Pancreas (tissue), 10 donors: ENCODE measurements at regions not wholly inside any gene's neighbourhood (a gene's known extent, or its start where the extent isn't known, plus 50 kb on each side); places are given as distances from the start of the nearest gene placed in this dataset.
"Not testable (repeated sequence)": the region's sequence is repeated elsewhere in the genome, so short reads cannot be mapped to it uniquely, and the experiment has no call there.

Experiments
- ATAC-seq, 4 donors: fragments of 200-7000 bp; cut with Tn5 transposase; one replicate each; pipeline versions ENCODE4 v1.8.0 to v1.9.1; 2020; ENCODE audit warnings: mild to moderate bottlenecking in 4 of 4, moderate library complexity in 4 of 4
- DNase-seq, 6 donors: peaks; one replicate each; pipeline ENCODE4 v3.0.0-alpha.2; 2020
- FAIRE-seq: peaks from 2 replicates; lab custom pipeline; 2012; peaks lifted over from hg19 to GRCh38; lab: Jason Lieb, UNC
- H3K27ac ChIP-seq, 4 donors: fragments of 200-600 bp; sonication (generic); 1 replicate in 3 of 4; 2 replicates in 1 of 4; pipeline versions ENCODE4 v1.5.0 to v1.8.0; 2020
- H3K27me3 ChIP-seq, 4 donors: fragments of 200-600 bp; one replicate each; pipeline ENCODE4 v1.8.0; 2021
- H3K36me3 ChIP-seq, 3 donors: fragments of 200-600 bp; sonication (generic) in 1 of 3; one replicate each; pipeline versions ENCODE4 v1.5.0 to v1.8.0; 2020 to 2021
- H3K4me1 ChIP-seq, 3 donors: fragments of 200-600 bp; one replicate each; pipeline ENCODE4 v1.8.0; 2021
- H3K4me3 ChIP-seq, 4 donors: fragments of 200-600 bp; sonication (generic) in 2 of 4; one replicate each; pipeline versions ENCODE4 v1.5.0 to v1.8.0; 2020 to 2021
- H3K9me3 ChIP-seq, 4 donors: fragments of 200-600 bp; one replicate each; pipeline ENCODE4 v1.8.0; 2021
- CTCF ChIP-seq, 4 donors: fragments of 200-600 bp; sonication (generic) in 3 of 4; IDR thresholded peaks; one replicate each; pipeline versions ENCODE4 v1.5.0 to v1.8.0; 2021; ENCODE audit warnings: antibody characterized with exemption in 4 of 4
- WGBS, 2 donors: extraction: QIAGEN DNeasy Blood & Tissue Kit; methylation state at CpG; one replicate each; pipeline ENCODE4 v1.1.7; 2013; 5-methylcytosine and 5-hydroxymethylcytosine counted together
- intact Hi-C, 3 donors: fragments of 100-400 bp; cut with DNase I; formaldehyde crosslinking; loops; one replicate each; pipeline versions ENCODE4 v1.11.1 to v1.14.2; 2022
- donor health status: healthy with polysubstance abuse.
- donor health status: DM: no; HTN: no; CAD: no; lungs with moderate emphysema.
- donor health status: DM: no; HTN: no; CAD: no.
- donor health status: control.
- donor health status: control.
- donor health status: Bipolar disorder and iron deficiency.
- donor health status: DM: yes; HTN: yes; CAD: no.
- donor health status: DM: no; HTN: no; CAD: no.
- donor health status: DM: no; HTN: no; CAD: no.
- donor health status: DM: yes; HTN: yes; CAD: no.

- H3K9me3 ChIP-seq: no peaks in the 10 kb centered on the region
- WGBS, 2 donors: 44 to 50% methylated on average over 2 of the region's 2 CpGs
- intact Hi-C loops: no loop called here
These were observed 211.2 kb upstream of the AVPR1A start for GRCh38 chr12:63362166-63362565.

GRCh38 chr12:63354969-63355368 is 204.0 kb upstream of the AVPR1A start:
- Histone ChIP-seq H3K27me3 (no peaks in the 10 kb centered on the region), H3K27ac (no peak overlapping the region), H3K9me3 (no peaks in the 10 kb centered on the region), H3K4me1 (no peaks in the 10 kb centered on the region), H3K36me3 (no peaks in the 10 kb centered on the region), H3K4me3 (no peak overlapping the region)
- FAIRE-seq (no peak), ATAC-seq (no peak), DNase-seq (no peak)
- TF ChIP-seq CTCF (IDR thresholded peaks at IDR 0.05): no peak
- intact Hi-C loops: no loop called here
- 26 to 31% methylated on average over 1 of the region's 1 CpG for WGBS, 2 donors

More at GRCh38 chr12:63362166-63362565, 211.2 kb upstream of the AVPR1A start:
- Histone ChIP-seq H3K4me3 (no peak overlapping the region), H3K4me1 (no peaks in the 10 kb centered on the region), H3K27me3 (no peaks in the 10 kb centered on the region), H3K27ac (no peak overlapping the region), H3K36me3 (no peaks in the 10 kb centered on the region)
- no peak for DNase-seq
- FAIRE-seq: no peak
- no peak for ATAC-seq
- TF ChIP-seq CTCF (IDR thresholded peaks at IDR 0.05): no peak

GRCh38 chr12:63353559-63353958 is 202.6 kb upstream of the AVPR1A start:
- no peaks in the 10 kb centered on the region for H3K36me3 ChIP-seq
- no peaks in the 10 kb centered on the region for H3K27me3 ChIP-seq
- ATAC-seq (no peak), FAIRE-seq (no peak), DNase-seq (no peak)
- H3K4me1 ChIP-seq: no peaks in the 10 kb centered on the region
- no peak overlapping the region for H3K4me3 ChIP-seq
- no peak for TF ChIP-seq CTCF (IDR thresholded peaks at IDR 0.05)
- WGBS, 2 donors: 65 to 87% methylated on average over 1 of the region's 1 CpG
- H3K9me3 ChIP-seq: no peaks in the 10 kb centered on the region
- H3K27ac ChIP-seq: no peak overlapping the region
- intact Hi-C loops: no loop called here

- H3K4me3 ChIP-seq: no peak overlapping the region
- FAIRE-seq (no peak), ATAC-seq (no peak), DNase-seq (no peak)
- no peaks in the 10 kb centered on the region for H3K36me3 ChIP-seq
- TF ChIP-seq CTCF (IDR thresholded peaks at IDR 0.05): no peak
- H3K27me3 ChIP-seq: no peaks in the 10 kb centered on the region
- H3K9me3 ChIP-seq: no peaks in the 10 kb centered on the region
- no peak overlapping the region for H3K27ac ChIP-seq
- no peaks in the 10 kb centered on the region for H3K4me1 ChIP-seq
- intact Hi-C loops: no loop called here
- WGBS, 2 donors: 63 to 66% methylated on average over 3 of the region's 3 CpGs
These were observed 200.4 kb upstream of the AVPR1A start for GRCh38 chr12:63351370-63351769.

GRCh38 chr12:63348556-63348955 is 197.6 kb upstream of the AVPR1A start:
- H3K4me3 ChIP-seq: no peak overlapping the region
- DNase-seq: no peak
- no peak for FAIRE-seq
- H3K27me3 ChIP-seq: no peaks in the 10 kb centered on the region
- H3K27ac ChIP-seq: no peak overlapping the region
- no peaks in the 10 kb centered on the region for H3K36me3 ChIP-seq
- H3K4me1 ChIP-seq: no peaks in the 10 kb centered on the region
- 55 to 61% methylated on average over 3 of the region's 3 CpGs for WGBS, 2 donors
- no peak for TF ChIP-seq CTCF (IDR thresholded peaks at IDR 0.05)
- no peak for ATAC-seq
- H3K9me3 ChIP-seq: no peaks in the 10 kb centered on the region
- intact Hi-C loops: no loop called here

- WGBS, 2 donors: 23 to 30% methylated on average over 4 of the region's 4 CpGs
- H3K27me3 ChIP-seq, H3K27ac ChIP-seq, ATAC-seq, H3K4me1 ChIP-seq, H3K36me3 ChIP-seq, FAIRE-seq, H3K9me3 ChIP-seq, intact Hi-C loops, DNase-seq, H3K4me3 ChIP-seq: not testable (repeated sequence)
These were observed 186.2 kb upstream of the AVPR1A start for GRCh38 chr12:63337158-63337557.
